Hematopoietic multipotent progenitor cell treated with erythropoietin and hydrocortisone succinate and interleukin-3 and kit ligand, for 6 days (in vitro differentiated cells): ENCODE measurements at regions not wholly inside any gene's neighbourhood (a gene's known extent, or its start where the extent isn't known, plus 50 kb on each side); places are given as distances from the start of the nearest gene placed in this dataset.
"Not testable (repeated sequence)": the region's sequence is repeated elsewhere in the genome, so short reads cannot be mapped to it uniquely, and the experiment has no call there.

ENCODE experiments used
- DNase-seq: peaks from one replicate; pipeline ENCODE4 v3.0.0-alpha.2; 2015

DNA sequence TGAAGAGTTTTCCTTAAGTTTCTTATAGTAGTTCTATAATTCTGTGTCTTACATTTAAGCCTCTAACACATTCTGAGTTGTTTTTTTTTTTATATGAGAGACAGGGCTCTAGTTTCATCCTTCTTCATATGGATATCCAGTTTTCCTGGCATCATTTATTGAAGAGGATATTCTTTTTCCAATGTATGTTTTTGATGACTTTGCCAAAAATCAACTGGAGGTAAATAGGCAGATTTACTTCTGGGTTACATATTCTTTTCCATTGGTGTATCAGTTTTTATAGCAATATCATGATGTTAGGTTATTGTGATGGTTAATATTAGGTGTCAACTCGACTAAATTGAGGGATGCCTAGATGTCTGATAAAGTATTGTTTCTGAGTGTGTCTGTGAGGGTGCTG is 650.7 kb upstream of the GRID2 start:
- DNase-seq, result no peak

DNA sequence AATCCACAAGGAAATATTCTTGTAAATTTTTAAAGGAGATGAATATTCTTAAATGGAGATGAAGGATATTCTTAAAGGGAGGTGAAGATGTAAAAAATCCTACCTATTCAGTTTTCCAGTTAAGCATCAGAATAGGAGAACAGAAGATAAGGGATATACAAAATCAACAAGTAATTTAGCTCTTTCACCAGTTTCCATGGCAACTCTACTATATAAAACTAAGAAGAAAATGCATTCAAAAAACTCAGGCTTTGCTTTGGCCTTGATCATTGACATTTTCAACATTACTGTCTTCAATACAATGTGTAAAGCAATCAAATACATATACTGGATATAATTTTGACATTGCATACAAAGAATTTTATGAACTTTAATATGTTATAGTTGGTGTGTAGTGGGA is 622.7 kb upstream of the GRID2 start:
- DNase-seq, result no peak

DNA sequence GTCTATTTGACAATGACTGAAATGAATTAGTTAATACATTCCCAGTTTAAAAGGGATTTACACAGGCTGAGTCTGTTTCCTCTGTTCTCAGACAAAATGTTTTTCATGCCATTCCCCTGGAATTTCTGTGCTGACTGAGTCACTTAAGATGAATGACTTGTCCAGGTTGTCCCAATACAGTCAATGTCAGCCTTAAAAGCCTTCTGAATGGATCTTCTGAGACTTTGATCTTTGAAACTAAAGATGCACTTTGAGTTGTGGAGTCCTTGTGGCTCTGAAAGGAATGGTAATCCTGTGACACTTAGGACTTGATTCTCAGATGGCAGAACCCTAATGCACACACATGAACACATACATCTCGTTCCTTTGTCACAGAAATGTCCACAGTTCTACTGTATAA is 622.2 kb upstream of the GRID2 start:
- DNase-seq, result no peak

DNA sequence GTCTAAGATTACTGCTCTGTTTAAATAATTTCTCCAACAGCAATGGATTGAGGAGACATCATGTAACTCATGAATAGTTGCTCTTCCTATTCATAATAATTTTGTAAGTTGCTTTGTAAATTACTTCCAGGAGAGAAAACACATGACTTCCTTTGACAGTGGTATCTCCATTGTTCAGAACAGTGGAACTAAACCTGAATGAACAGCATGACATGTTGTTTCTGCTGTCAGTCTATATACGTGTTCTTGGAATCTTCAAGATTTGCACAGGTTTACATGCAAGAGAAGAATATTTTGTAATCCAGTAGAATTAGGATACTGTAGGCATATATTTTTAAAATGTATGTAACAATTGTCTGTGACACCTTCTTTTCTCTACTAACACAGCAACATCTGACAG is 618.8 kb upstream of the GRID2 start:
- no peak for DNase-seq

DNA sequence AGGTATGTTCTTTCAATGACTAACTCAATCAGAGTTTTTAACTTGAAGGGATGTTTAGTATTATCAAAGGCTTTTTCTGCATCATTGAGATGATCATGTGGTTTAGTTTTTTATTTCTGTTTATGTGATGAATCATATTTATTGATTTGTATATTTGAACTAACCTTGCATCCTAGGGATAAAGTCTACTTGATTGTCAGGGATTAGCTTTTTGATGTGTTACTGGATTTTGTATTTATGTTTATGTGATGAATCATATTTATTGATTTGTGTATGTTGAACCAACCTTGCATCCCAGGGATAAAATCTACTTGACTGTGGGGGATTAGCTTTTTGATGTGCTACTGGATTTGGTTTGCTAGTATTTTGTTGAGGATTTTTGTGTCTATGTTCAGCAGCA is 615.4 kb upstream of the GRID2 start:
- DNase-seq, result no peak

DNA sequence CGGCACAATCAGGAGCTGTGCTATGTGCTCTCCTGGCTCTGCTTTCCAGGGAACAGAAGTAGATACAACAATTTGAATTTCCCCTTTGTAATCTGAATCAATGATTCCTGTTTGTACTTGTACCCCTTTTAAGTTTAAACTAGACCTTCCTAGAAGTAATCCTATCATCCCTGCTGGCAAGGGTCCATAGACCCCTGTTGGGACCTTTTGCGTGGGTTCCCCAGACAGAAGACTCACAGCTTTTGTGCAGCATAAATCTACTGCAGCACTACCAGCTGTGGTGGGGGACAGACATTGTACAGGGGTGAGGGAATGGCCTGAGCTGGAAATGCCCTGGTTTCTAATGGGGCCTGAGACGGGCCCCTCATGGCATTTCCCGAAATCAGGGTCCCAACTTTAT is 604.1 kb upstream of the GRID2 start:
- DNase-seq, result not testable (repeated sequence)

DNA sequence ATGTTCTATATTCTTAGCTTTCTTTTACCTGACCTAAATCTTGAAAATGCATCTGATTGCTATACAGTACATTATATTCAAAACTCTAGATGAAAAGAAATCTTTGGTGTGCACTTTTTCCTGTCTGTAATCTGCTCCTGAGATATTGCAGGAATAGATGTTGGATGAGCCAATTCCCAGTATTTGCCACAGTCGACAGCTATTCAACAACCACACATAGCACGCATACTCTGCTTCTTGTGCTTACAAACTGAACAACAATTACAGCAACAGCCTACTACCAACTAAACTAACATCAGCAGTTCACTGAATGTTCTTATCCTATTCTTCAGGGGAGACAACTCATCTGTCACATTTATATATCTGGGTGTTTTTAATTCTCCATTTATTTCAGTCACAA is 573.9 kb upstream of the GRID2 start:
- no peak for DNase-seq

DNA sequence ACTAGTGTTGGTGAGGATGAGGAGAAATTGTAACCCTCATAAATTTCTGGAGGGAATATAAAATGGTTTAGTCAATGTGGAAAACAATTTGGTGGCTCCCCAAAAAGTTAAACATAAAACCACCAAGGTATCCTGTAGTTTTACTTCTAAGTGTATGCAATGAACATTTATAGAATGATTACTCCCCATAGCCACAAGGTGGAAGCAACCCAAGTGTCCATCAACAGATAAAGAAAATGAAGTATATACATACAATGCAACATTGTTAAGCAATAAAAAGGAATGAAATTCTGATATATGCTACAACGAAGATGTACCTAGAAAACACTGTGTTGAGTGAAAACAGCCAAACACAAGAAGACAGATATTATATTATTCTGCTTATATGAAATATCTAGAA is 569.1 kb upstream of the GRID2 start:
- peak; percentile 1 for DNase-seq

DNA sequence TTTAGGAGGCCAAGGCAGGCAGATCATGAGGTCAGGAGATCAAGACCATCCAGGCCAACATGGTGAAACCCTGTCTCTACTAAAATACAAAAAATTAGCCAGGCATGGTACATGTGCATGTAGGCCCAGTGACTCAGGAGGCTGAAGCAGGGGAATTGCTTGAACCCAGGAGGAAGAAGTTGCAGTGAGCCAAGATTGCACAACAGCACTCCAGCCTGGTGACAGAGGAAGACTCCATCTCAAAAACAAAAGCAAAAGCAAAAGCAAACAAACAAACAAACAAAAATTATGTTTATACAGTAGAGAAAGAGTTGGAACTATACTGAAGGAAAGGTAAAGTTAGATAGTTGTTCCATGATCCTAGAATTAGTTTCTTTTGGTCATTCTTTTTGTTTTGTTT is 564.9 kb upstream of the GRID2 start:
- not testable (repeated sequence) for DNase-seq

DNA sequence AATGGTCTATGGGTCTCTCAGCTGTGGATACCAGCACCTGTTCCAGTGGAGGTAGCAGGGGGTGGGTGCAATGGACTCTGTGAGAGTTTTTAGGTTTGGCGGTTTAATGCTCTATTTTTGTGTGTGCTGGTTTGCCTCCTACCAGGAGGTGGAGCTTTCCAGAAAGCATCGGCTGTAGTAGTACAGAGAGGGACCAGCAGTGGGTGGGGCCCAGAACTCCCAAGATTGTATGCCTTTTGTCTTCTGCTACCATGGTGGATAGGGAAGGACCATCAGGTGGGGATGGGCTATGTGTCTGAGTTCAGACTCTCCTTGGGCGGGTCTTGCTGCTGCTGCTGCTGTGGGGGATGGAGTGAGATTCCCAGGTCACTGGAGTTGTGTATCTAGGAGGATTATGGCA is 557.2 kb upstream of the GRID2 start:
- DNase-seq, result no peak

DNA sequence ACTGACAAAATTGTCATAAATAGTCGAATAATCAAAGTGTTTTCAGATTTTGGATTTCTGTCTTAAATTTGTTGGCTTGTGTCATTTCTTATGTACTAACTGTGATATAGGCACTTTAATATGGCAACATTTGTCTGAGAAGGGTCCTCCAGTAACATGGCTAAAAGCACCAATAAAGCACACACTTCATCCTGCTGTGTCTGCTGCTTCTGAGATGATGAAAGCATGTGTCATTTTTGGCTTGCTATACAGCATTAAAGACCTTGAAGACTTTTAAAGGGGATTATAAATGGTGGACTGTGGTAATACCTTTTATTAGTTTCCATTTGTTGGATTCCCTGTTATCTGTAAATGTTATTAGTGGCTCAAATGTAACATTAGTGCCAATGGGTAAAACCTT is 551.8 kb upstream of the GRID2 start:
- no peak for DNase-seq

DNA sequence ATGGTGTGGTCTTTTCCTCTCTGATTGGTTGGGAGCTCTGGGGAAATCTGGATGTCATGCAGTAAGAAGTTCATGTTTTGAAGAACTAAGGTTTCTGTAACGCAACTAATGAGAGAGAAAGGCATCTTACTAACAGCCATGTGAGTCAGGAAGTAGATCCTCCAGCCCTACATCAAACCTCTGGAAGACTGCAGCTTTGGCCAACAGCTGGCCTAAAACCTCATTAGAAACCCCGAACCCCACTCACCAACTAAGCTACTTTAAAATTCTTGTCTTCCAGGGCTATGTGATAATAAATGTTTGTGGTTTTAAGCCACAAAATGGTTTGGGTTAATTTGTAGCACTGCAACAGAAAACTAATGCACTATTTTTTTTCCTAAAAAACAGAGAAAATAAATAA is 549.0 kb upstream of the GRID2 start:
- DNase-seq, result no peak

DNA sequence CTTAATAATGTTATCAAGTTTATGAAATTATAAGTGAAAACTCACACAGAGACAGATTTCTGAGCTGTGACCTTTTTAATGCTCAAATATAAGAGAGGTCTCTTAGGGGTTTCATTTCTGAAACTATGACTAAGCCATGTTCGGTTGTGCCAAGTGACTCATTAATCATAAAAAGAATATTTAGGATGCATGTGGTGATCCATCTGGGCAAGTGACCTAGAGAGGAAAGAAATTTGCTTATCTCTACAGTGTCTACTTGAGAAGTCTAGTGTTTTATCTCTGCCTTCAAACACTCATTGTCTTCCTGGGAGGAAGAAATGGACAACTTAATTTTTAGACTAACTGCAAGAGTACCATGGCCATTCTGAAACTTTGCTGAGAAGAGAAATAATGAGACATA is 545.3 kb upstream of the GRID2 start:
- no peak for DNase-seq

DNA sequence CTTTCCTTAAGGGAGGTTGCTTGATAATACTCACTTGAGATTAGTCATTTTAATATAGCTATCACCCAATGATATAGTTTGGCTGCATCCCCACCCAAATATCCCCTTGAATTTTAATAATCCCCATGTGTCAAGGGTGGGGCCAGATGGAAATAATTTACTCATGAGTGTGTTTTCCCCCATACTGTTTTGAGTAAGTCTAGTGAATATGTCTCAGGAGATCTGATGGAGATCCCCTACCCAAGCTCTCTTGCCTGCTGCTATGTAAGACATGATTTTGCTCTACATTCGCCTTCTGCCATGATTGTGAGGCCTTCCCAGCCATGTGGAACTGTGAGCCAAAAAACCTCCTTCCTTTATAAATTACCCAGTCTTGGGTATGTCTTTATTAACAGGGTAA is 539.7 kb upstream of the GRID2 start:
- no peak for DNase-seq

DNA sequence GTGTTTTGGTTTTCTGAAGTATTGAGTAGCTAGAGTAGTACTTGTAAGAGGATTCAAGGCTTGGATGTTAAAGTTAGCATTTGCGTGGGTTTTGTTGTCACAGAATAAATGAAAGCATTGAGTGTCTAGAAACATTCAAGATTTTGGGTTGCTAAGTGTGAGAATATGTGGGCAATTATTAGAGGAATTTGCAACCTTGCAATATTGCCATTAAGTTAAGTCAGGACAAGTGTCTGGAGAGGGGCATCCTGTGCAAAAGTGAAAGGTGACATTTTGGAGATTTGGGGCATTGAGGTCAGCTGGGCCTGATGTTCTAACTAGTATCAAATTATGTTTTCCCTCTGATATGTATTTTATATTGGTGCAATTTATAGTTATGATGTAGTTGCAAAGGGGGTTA is 533.9 kb upstream of the GRID2 start:
- DNase-seq, result no peak

DNA sequence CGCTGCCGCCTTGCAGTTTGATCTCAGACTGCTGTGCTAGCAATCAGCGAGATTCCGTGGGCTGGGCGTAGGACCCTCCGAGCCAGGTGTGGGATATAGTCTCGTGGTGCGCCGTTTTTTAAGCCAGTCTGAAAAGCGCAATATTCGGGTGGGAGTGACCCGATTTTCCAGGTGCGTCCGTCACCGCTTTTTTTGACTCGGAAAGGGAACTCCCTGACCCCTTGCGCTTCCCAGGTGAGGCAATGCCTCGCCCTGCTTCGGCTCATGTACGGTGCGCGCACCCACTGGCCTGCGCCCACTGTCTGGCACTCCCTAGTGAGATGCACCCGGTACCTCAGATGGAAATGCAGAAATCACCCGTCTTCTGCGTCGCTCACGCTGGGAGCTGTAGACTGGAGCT is 512.1 kb upstream of the GRID2 start:
- DNase-seq, result not testable (repeated sequence)

DNA sequence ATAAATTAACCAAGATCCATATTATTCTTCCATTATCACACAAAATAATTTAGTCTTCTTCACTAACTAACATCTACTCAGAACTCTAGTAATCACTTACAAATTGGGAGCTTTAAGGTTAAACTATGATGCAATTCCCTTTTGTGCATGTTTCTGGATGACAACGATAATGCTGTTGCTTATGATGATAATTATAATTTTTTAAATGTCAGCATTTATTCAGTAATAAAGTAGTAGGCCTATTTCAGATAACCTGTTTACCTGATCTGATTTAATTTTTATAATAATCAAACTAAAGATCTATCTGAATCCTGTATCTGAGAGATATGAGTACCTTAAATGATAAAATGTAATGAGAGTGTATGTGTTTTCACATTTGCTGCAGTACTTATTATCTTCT is 507.8 kb upstream of the GRID2 start:
- no peak for DNase-seq

DNA sequence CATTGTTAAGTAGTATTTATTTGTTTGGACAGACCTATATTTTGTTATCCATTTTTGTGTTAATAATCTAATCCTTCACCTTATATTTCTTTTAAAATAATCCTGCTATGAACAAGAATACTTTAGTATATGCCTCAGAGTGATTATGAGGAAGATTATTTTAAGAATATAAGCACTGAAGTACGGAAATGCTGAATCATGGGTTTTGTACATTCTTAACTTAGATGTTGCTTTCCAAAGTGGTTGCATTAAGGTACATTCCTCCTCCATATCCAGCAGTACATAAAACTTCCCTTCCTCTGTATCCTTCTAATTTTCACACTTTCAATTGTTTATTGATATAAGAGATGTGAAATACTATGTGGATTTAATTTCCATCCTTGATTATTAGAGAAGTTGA is 491.4 kb upstream of the GRID2 start:
- DNase-seq, result no peak

DNA sequence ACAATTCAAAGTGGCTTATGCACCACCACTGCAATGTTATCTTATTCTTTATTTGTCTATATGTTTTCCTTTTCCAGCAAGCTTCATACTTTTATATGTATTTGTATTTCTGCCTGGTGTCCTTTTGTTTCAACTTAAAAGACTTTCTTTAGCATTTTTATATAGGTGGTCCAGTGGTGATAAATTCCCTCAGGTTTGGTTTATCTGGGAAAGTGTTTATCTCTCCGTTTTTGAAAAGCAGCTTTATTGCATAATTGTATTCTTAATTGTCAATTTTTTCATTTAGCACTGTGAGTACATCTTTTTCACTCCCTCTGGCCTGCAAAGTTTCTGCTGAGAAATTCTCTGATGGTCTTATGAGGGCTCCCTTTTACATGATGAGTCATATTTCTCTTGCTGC is 479.0 kb upstream of the GRID2 start:
- no peak for DNase-seq

DNA sequence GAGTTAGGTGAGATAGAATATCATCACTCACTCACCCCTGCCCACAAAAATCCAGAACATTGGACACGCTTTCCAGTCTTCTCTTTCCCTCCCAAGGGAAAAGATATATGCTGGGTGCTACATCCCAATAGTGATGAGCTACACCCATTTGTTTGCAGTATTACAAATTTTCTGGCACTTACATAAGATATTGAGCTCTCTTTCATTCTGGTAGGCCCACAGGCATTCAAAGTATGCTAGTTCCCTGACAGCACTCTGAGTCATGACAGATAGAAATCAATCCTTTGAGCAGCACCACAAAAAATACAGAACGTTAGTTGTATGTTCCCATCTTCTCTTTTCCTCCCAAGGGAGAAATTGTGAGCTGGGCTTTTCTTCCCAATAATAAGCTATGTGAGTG is 477.6 kb upstream of the GRID2 start:
- DNase-seq, result no peak

DNA sequence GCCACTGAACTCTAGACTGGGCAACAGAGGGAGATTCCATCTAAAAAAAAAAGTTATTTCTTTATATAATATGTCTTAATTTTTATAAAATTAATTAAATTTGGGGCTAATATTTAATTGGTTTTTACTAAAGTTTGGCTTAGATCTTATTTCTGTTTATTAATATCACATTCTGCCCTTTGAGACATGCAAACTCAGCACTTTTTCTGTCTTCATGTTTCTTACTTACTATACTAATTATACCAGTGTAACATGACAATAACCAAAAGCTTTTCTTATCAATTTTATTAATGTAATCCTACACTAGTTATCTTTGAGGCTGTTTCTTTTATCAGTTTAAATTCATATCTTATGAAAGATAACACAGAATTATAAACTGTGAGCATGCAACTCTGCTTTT is 475.9 kb upstream of the GRID2 start:
- no peak for DNase-seq

DNA sequence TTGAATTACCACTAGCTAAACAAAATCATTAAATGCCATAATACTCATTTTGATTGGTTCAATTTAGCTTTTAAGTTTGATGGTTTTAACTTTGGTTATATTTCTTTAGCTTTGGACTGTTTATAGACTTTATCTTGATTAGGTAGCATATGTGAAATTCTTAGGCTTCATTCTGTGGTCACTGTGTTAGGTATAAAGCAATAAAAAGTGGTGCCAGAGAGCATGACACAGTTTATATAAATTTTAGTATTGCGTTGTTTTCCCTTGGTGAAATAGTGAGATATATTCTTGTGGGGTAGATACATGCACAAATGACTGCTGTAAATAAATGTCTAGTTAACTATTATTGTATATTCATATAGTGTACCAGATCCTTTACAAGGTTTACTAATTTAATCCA is 474.2 kb upstream of the GRID2 start:
- no peak for DNase-seq

DNA sequence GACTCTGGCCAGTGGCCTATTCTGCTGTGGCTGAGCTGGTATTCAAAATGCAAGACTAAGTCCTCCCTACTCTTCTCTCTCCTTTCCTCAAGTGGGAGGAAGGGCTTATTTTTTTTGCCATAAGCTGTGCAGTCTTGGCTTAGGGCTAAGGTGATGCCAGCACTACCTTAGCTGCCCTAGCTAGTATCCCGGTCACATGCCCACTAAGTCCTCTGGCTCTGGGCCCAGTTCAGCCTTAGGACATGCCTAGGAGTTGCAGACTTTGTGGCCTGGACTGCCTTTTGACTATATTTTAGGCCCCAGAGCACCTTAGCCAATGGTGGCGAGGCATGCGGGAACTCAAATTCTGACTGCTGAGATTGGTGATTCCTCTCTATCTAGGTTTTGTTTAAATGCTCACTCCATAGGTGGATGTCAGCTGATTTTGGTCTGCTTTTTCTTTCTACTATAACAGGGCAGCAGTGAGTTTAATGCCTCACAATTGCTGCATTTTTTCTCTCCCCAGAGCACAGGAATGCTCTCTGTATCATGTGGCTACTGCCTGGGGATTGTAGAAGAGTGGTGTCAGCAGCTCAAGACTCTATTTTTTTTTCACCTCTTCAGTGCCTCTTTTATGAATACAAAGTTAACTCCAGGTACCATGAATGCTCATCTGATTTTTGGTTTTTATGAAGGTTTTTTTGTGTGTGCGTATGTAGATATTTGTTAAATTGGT is 472.9 kb upstream of the GRID2 start:
- no peak for DNase-seq

DNA sequence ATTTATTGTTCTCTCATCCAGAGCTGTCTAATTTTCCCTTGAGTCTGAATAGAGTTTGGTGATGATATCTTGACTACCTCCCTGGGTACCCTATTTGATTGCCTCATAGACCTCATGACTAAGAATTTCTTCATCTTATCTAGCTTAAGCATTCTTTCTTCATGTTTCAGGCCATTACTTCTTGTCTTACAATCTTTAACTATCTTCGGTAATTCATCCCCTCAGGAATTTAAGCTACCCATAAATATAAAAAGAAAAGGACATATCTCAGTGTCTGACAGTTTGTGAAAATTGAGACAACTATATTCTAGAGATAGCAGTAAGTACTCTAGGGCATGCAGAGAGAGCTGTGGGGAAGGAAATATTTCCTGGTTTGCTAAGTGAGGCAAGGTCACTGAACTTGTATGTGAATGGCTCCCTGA is 466.1 kb upstream of the GRID2 start:
- no peak for DNase-seq

DNA sequence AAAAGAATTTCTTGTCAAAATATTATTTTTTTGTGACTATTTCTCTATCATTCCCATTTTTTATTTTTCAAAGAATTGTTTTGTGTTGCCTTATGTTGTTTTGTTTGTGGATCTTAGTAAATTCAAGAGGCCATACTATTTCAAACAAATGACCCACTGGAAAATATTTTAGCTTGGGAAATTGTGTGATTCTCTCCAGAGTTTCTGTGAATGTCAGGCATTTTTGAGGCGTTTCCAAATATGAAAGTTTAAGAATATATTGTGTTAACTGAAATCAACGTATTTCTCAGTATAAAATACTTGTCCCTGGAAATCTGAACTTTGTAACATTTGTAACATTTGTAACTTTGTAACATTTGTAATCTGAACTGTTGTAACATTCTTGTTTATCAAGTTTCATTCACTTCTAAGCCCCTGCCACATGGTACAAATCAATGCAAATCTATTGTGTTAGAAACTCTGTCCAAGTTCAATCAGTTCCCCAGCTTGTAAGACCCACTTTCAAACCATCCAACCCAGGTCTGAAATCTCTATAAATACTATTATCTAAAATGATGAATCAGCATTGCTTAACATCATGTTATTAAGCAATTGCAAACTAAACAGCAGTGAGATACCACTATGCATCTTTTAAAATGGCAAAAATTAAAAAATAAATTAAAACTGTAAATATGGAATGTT is 465.4 kb upstream of the GRID2 start:
- no peak for DNase-seq
